ENCODE measurements at regions not wholly inside any gene's neighbourhood (a gene's known extent, or its start where the extent isn't known, plus 50 kb on each side); places are given as distances from the start of the nearest gene placed in this dataset.

- no peak for FAIRE-seq
- no peaks in the 10 kb centered on the region for H3K27me3 ChIP-seq (ENCODE audit: control insufficient read depth, insufficient read depth, low read length)
- H3K4me3 ChIP-seq (ENCODE audit: low read depth, low read length), result no peak overlapping the region
- DNase-seq (ENCODE audit: low read depth), result no peak
- TF ChIP-seq CTCF (IDR thresholded peaks at IDR 0.05; ENCODE audit: insufficient read depth, low read length, severe bottlenecking), result no peak
- H3K36me3 ChIP-seq (ENCODE audit: control insufficient read depth, insufficient read depth, low read length), result no peaks in the 10 kb centered on the region
Observed at GRCh38 chr10:4282496-4282895, 497.5 kb upstream of the KLF6 start.

GRCh38 chr10:4281190-4281825 lies 496.3 kb upstream of the KLF6 start:
- no peak for DNase-seq (ENCODE audit: low read depth)
- no peak for TF ChIP-seq CTCF (IDR thresholded peaks at IDR 0.05; ENCODE audit: insufficient read depth, low read length, severe bottlenecking)
- no peak overlapping the region for H3K4me3 ChIP-seq (ENCODE audit: low read depth, low read length)
- no peak for FAIRE-seq
- no peaks in the 10 kb centered on the region for H3K36me3 ChIP-seq (ENCODE audit: control insufficient read depth, insufficient read depth, low read length)
- no peaks in the 10 kb centered on the region for H3K27me3 ChIP-seq (ENCODE audit: control insufficient read depth, insufficient read depth, low read length)

GRCh38 chr10:4280461-4281189 lies 495.6 kb upstream of the KLF6 start:
- DNase-seq (ENCODE audit: low read depth) (peak; percentile 54), FAIRE-seq (no peak)
- H3K4me3 ChIP-seq (ENCODE audit: low read depth, low read length), result no peak overlapping the region

GRCh38 chr10:4279655-4280054 lies 494.6 kb upstream of the KLF6 start:
- DNase-seq (ENCODE audit: low read depth) (no peak), FAIRE-seq (peak; percentile 70)
- no peaks in the 10 kb centered on the region for H3K36me3 ChIP-seq (ENCODE audit: control insufficient read depth, insufficient read depth, low read length)
- TF ChIP-seq CTCF (IDR thresholded peaks at IDR 0.05; ENCODE audit: insufficient read depth, low read length, severe bottlenecking), result no peak
- no peak overlapping the region for H3K4me3 ChIP-seq (ENCODE audit: low read depth, low read length)
- H3K27me3 ChIP-seq (ENCODE audit: control insufficient read depth, insufficient read depth, low read length), result no peaks in the 10 kb centered on the region

More at GRCh38 chr10:4280461-4281189, 495.6 kb upstream of the KLF6 start:
- Histone ChIP-seq H3K27me3 (ENCODE audit: control insufficient read depth, insufficient read depth, low read length) (no peaks in the 10 kb centered on the region), H3K36me3 (ENCODE audit: control insufficient read depth, insufficient read depth, low read length) (no peaks in the 10 kb centered on the region)
- TF ChIP-seq CTCF (IDR thresholded peaks at IDR 0.05; ENCODE audit: insufficient read depth, low read length, severe bottlenecking), result no peak

GRCh38 chr10:4278186-4278585 lies 493.2 kb upstream of the KLF6 start:
- no peak for TF ChIP-seq CTCF (IDR thresholded peaks at IDR 0.05; ENCODE audit: insufficient read depth, low read length, severe bottlenecking)
- DNase-seq (ENCODE audit: low read depth) (no peak), FAIRE-seq (no peak)
- Histone ChIP-seq H3K4me3 (ENCODE audit: low read depth, low read length) (no peak overlapping the region), H3K27me3 (ENCODE audit: control insufficient read depth, insufficient read depth, low read length) (no peaks in the 10 kb centered on the region), H3K36me3 (ENCODE audit: control insufficient read depth, insufficient read depth, low read length) (no peaks in the 10 kb centered on the region)

All from bronchial epithelial cell (primary cell).